ENCODE measurements at regions not wholly inside any gene's neighbourhood (a gene's known extent, or its start where the extent isn't known, plus 50 kb on each side); places are given as distances from the start of the nearest gene placed in this dataset.

- POLR2A ChIA-PET: no interaction called here
- no peak overlapping the region for H3K27ac ChIP-seq (ENCODE audit: extremely low read depth, low read depth, low read length)
- no peaks in the 10 kb centered on the region for H3K9me1 ChIP-seq (ENCODE audit: control insufficient read depth, insufficient read depth, low read length)
- H3K79me2 ChIP-seq (ENCODE audit: control insufficient read depth, insufficient read depth, low read length): no peaks in the 10 kb centered on the region
- no peaks in the 10 kb centered on the region for H3K36me3 ChIP-seq (ENCODE audit: control insufficient read depth, insufficient read depth, low read length)
- no peaks in the 10 kb centered on the region for H3K9me3 ChIP-seq (replicated peaks; ENCODE audit: control insufficient read depth, insufficient read depth, low read depth, low read length)
- H4K20me1 ChIP-seq (replicated peaks; ENCODE audit: control insufficient read depth, insufficient read depth, low read length): no peaks in the 10 kb centered on the region
- in situ Hi-C loops (cut with MboI) (no loop called here), intact Hi-C loops (cut with micrococcal nuclease) (no loop called here)
- 0% methylated on average over 1 of the region's 1 CpG for WGBS (ENCODE audit: insufficient coverage, low coverage, missing lambda C conversion rate)
- no peak for TF ChIP-seq RUNX1 (IDR thresholded peaks at IDR 0.05; ENCODE audit: low read depth)
- peak in 1 of 2 experiments; percentile 43; a peak in 2 of 4 replicates for TF ChIP-seq RAD21 (CRISPR knock-in tag; conservative IDR thresholded peaks at IDR 0.05 in 1 of 2, IDR thresholded peaks at IDR 0.05 in 1 of 2)
- TF ChIP-seq L3MBTL2 (IDR thresholded peaks at IDR 0.05): no peak
- no peak for TF ChIP-seq ZNF175 (CRISPR knock-in tag; IDR thresholded peaks at IDR 0.05; ENCODE audit: low read depth)
- no peak for TF ChIP-seq DMBX1 (CRISPR knock-in tag; IDR thresholded peaks at IDR 0.05; ENCODE audit: borderline replicate concordance)
- TF ChIP-seq SMARCC2 (IDR thresholded peaks at IDR 0.05; ENCODE audit: low read depth): no peak
- no peak for TF ChIP-seq EZH2 (IDR thresholded peaks at IDR 0.05; ENCODE audit: borderline replicate concordance, low read depth, low read length)
- TF ChIP-seq ZNF512 (tag; IDR thresholded peaks at IDR 0.05): no peak
- no peak for TF ChIP-seq ZNF764 (CRISPR knock-in tag; IDR thresholded peaks at IDR 0.05; ENCODE audit: low read depth)
- no peak for TF ChIP-seq RBM25 (IDR thresholded peaks at IDR 0.05; ENCODE audit: low read depth, low read length, severe bottlenecking)
- TF ChIP-seq CTCF (IDR thresholded peaks at IDR 0.05 in 2 of 3, conservative IDR thresholded peaks at IDR 0.05 in 1 of 3; ENCODE audit: insufficient read depth in 2 of 3, low read depth in 1 of 3, low read length in 3 of 3): peak; percentile 45 to 55 (median 50)
- TF ChIP-seq SREBF2 (CRISPR knock-in tag; IDR thresholded peaks at IDR 0.05): no peak
- TF ChIP-seq MXI1 (IDR thresholded peaks at IDR 0.05; ENCODE audit: low read depth, low read length): no peak
- no peak for TF ChIP-seq ZBTB7A (IDR thresholded peaks at IDR 0.05; ENCODE audit: borderline replicate concordance, control insufficient read depth, low read depth, low read length)
- no peak for TF ChIP-seq ZBTB43 (CRISPR knock-in tag; IDR thresholded peaks at IDR 0.05)
- no peak overlapping the region for H3K9ac ChIP-seq (ENCODE audit: insufficient read depth in 1 of 2, low read depth in 2 of 2, low read length in 2 of 2)
- H3K4me1 ChIP-seq (replicated peaks in 1 of 2; ENCODE audit: control insufficient read depth in 2 of 2, insufficient read depth in 2 of 2, low read length in 2 of 2): no peaks in the 10 kb centered on the region
- peak; percentile 35 for FAIRE-seq
- no peaks in the 10 kb centered on the region for H3K27me3 ChIP-seq (ENCODE audit: control insufficient read depth in 2 of 2, insufficient read depth in 2 of 2, low read length in 2 of 2)
- DNase-seq (ENCODE audit: extremely low read depth in 1 of 4, low spot score in 3 of 4): peak; percentile 17 to 51 (median 34)
- H3K4me2 ChIP-seq (ENCODE audit: insufficient read depth, low read length): no peak overlapping the region
- no TSS peak for BruUV-seq (replicated peaks)
- H2AFZ ChIP-seq (ENCODE audit: low read depth, low read length): no peak overlapping the region
- CTCF ChIA-PET (ENCODE audit: low intra/inter-chr PET ratio): interaction anchor here (0.9 kb wide), 1 partner anchor 1261 kb away, joined by 3 read pairs; no protein-coding TSS in a partner anchor
- peak; percentile 71; the same call in 2 of the 3 replicates for ATAC-seq
- no peak overlapping the region for H3K4me3 ChIP-seq
Measured at GRCh38 chr5:45796959-45797553, 100.9 kb upstream of the HCN1 start.
